ENCODE measurements at regions not wholly inside any gene's neighbourhood (a gene's known extent, or its start where the extent isn't known, plus 50 kb on each side); places are given as distances from the start of the nearest gene placed in this dataset.

- DNase-seq (ENCODE audit: low spot score in 2 of 2), result no peak
- Histone ChIP-seq H3K9me3 (no peaks in the 10 kb centered on the region), H3K4me1 (no peaks in the 10 kb centered on the region), H3K4me3 (no peak overlapping the region), H3K36me3 (replicated peaks) (no peaks in the 10 kb centered on the region), H3K27me3 (ENCODE audit: low read depth) (no peaks in the 10 kb centered on the region)
- in situ Hi-C loops (cut with MboI; ENCODE audit: low sequenced_read_pairs), result no loop called here
These were observed 120.9 kb upstream of the SMIM21 start for GRCh38 chr18:75548353-75548905.

- DNase-seq (ENCODE audit: low spot score in 2 of 2), result no peak
- H3K27me3 ChIP-seq (ENCODE audit: low read depth), result no peaks in the 10 kb centered on the region
- H3K4me3 ChIP-seq, result no peak overlapping the region
- no peaks in the 10 kb centered on the region for H3K4me1 ChIP-seq
- in situ Hi-C loops (cut with MboI; ENCODE audit: low sequenced_read_pairs), result no loop called here
- no peaks in the 10 kb centered on the region for H3K9me3 ChIP-seq
- H3K36me3 ChIP-seq (replicated peaks), result no peaks in the 10 kb centered on the region
These were observed 119.5 kb upstream of the SMIM21 start for GRCh38 chr18:75546964-75547363.

GRCh38 chr18:75545189-75545588 is 117.7 kb upstream of the SMIM21 start:
- H3K27me3 ChIP-seq (ENCODE audit: low read depth), result no peaks in the 10 kb centered on the region
- H3K4me1 ChIP-seq, result no peaks in the 10 kb centered on the region
- no peak overlapping the region for H3K4me3 ChIP-seq
- no peaks in the 10 kb centered on the region for H3K9me3 ChIP-seq
- DNase-seq (ENCODE audit: low spot score in 2 of 2), result no peak
- no peaks in the 10 kb centered on the region for H3K36me3 ChIP-seq (replicated peaks)
- in situ Hi-C loops (cut with MboI; ENCODE audit: low sequenced_read_pairs), result no loop called here

GRCh38 chr18:75544496-75544895 is 117.0 kb upstream of the SMIM21 start:
- no peak overlapping the region for H3K4me3 ChIP-seq
- in situ Hi-C loops (cut with MboI; ENCODE audit: low sequenced_read_pairs), result no loop called here
- no peaks in the 10 kb centered on the region for H3K9me3 ChIP-seq
- H3K4me1 ChIP-seq, result no peaks in the 10 kb centered on the region
- DNase-seq (ENCODE audit: low spot score in 2 of 2), result no peak
- no peaks in the 10 kb centered on the region for H3K27me3 ChIP-seq (ENCODE audit: low read depth)
- H3K36me3 ChIP-seq (replicated peaks), result no peaks in the 10 kb centered on the region

- H3K9me3 ChIP-seq, result no peaks in the 10 kb centered on the region
- no peak for DNase-seq (ENCODE audit: low spot score in 2 of 2)
- in situ Hi-C loops (cut with MboI; ENCODE audit: low sequenced_read_pairs), result no loop called here
- H3K27me3 ChIP-seq (ENCODE audit: low read depth), result no peaks in the 10 kb centered on the region
- no peak overlapping the region for H3K4me3 ChIP-seq
- H3K36me3 ChIP-seq (replicated peaks), result no peaks in the 10 kb centered on the region
- H3K4me1 ChIP-seq, result no peaks in the 10 kb centered on the region
These were observed 116.6 kb upstream of the SMIM21 start for GRCh38 chr18:75544051-75544481.

- H3K9me3 ChIP-seq, result no peaks in the 10 kb centered on the region
- DNase-seq (ENCODE audit: low spot score in 2 of 2), result no peak
- H3K27me3 ChIP-seq (ENCODE audit: low read depth), result no peaks in the 10 kb centered on the region
These were observed 111.2 kb upstream of the SMIM21 start for GRCh38 chr18:75538727-75539126.

GRCh38 chr18:75533950-75534349 is 106.4 kb upstream of the SMIM21 start:
- in situ Hi-C loops (cut with MboI; ENCODE audit: low sequenced_read_pairs), result no loop called here
- DNase-seq (ENCODE audit: low spot score in 2 of 2), result no peak

More at GRCh38 chr18:75538727-75539126, 111.2 kb upstream of the SMIM21 start:
- Histone ChIP-seq H3K36me3 (replicated peaks) (no peaks in the 10 kb centered on the region), H3K4me1 (no peaks in the 10 kb centered on the region), H3K4me3 (no peak overlapping the region)
- in situ Hi-C loops (cut with MboI; ENCODE audit: low sequenced_read_pairs), result no loop called here

GRCh38 chr18:75533209-75533608 is 105.7 kb upstream of the SMIM21 start:
- Histone ChIP-seq H3K4me3 (no peak overlapping the region), H3K4me1 (no peaks in the 10 kb centered on the region), H3K9me3 (no peaks in the 10 kb centered on the region), H3K27me3 (ENCODE audit: low read depth) (no peaks in the 10 kb centered on the region), H3K36me3 (replicated peaks) (no peaks in the 10 kb centered on the region)
- in situ Hi-C loops (cut with MboI; ENCODE audit: low sequenced_read_pairs), result no loop called here
- DNase-seq (ENCODE audit: low spot score in 2 of 2), result no peak

More at GRCh38 chr18:75533950-75534349, 106.4 kb upstream of the SMIM21 start:
- H3K4me3 ChIP-seq, result no peak overlapping the region
- H3K9me3 ChIP-seq, result no peaks in the 10 kb centered on the region
- no peaks in the 10 kb centered on the region for H3K36me3 ChIP-seq (replicated peaks)
- H3K27me3 ChIP-seq (ENCODE audit: low read depth), result no peaks in the 10 kb centered on the region
- no peaks in the 10 kb centered on the region for H3K4me1 ChIP-seq

GRCh38 chr18:75531851-75532459 is 104.5 kb upstream of the SMIM21 start:
- H3K36me3 ChIP-seq (replicated peaks), result no peaks in the 10 kb centered on the region
- no peaks in the 10 kb centered on the region for H3K27me3 ChIP-seq (ENCODE audit: low read depth)
- no peak for DNase-seq (ENCODE audit: low spot score in 2 of 2)
- H3K9me3 ChIP-seq, result no peaks in the 10 kb centered on the region
- no peaks in the 10 kb centered on the region for H3K4me1 ChIP-seq
- H3K4me3 ChIP-seq, result no peak overlapping the region
- in situ Hi-C loops (cut with MboI; ENCODE audit: low sequenced_read_pairs), result no loop called here

- in situ Hi-C loops (cut with MboI; ENCODE audit: low sequenced_read_pairs), result no loop called here
These were observed 103.8 kb upstream of the SMIM21 start for GRCh38 chr18:75531212-75531850.

GRCh38 chr18:75530566-75531211 is 103.2 kb upstream of the SMIM21 start:
- H3K27me3 ChIP-seq (ENCODE audit: low read depth), result no peaks in the 10 kb centered on the region
- no peaks in the 10 kb centered on the region for H3K36me3 ChIP-seq (replicated peaks)
- H3K4me3 ChIP-seq, result no peak overlapping the region
- H3K4me1 ChIP-seq, result no peaks in the 10 kb centered on the region
- H3K9me3 ChIP-seq, result no peaks in the 10 kb centered on the region
- in situ Hi-C loops (cut with MboI; ENCODE audit: low sequenced_read_pairs), result no loop called here
- no peak for DNase-seq (ENCODE audit: low spot score in 2 of 2)

More at GRCh38 chr18:75531212-75531850, 103.8 kb upstream of the SMIM21 start:
- Histone ChIP-seq H3K4me3 (no peak overlapping the region), H3K9me3 (no peaks in the 10 kb centered on the region), H3K27me3 (ENCODE audit: low read depth) (no peaks in the 10 kb centered on the region), H3K36me3 (replicated peaks) (no peaks in the 10 kb centered on the region), H3K4me1 (no peaks in the 10 kb centered on the region)
- DNase-seq (ENCODE audit: low spot score in 2 of 2), result no peak

GRCh38 chr18:75530118-75530517 is 102.6 kb upstream of the SMIM21 start:
- in situ Hi-C loops (cut with MboI; ENCODE audit: low sequenced_read_pairs), result no loop called here

GRCh38 chr18:75529394-75529793 is 101.9 kb upstream of the SMIM21 start:
- H3K4me3 ChIP-seq, result no peak overlapping the region
- in situ Hi-C loops (cut with MboI; ENCODE audit: low sequenced_read_pairs), result no loop called here
- no peaks in the 10 kb centered on the region for H3K4me1 ChIP-seq
- no peak for DNase-seq (ENCODE audit: low spot score in 2 of 2)
- no peaks in the 10 kb centered on the region for H3K36me3 ChIP-seq (replicated peaks)
- no peaks in the 10 kb centered on the region for H3K9me3 ChIP-seq
- H3K27me3 ChIP-seq (ENCODE audit: low read depth), result no peaks in the 10 kb centered on the region

More at GRCh38 chr18:75530118-75530517, 102.6 kb upstream of the SMIM21 start:
- no peaks in the 10 kb centered on the region for H3K27me3 ChIP-seq (ENCODE audit: low read depth)
- no peaks in the 10 kb centered on the region for H3K9me3 ChIP-seq
- no peaks in the 10 kb centered on the region for H3K4me1 ChIP-seq
- DNase-seq (ENCODE audit: low spot score in 2 of 2), result no peak
- no peaks in the 10 kb centered on the region for H3K36me3 ChIP-seq (replicated peaks)
- H3K4me3 ChIP-seq, result no peak overlapping the region

Data from HAP-1 (cell line).